SK-N-SH treated with all-trans-retinoic acid at 6 μM for 48 hours (cell line): ENCODE measurements at regions not wholly inside any gene's neighbourhood (a gene's known extent, or its start where the extent isn't known, plus 50 kb on each side); places are given as distances from the start of the nearest gene placed in this dataset.

ENCODE experiments used
- ARNTL ChIP-seq: fragments of 450-650 bp; formaldehyde crosslinking; IDR thresholded peaks from 2 replicates; pipeline ENCODE4 v1.5.0; 2020; ENCODE audit warnings: low read depth, mild to moderate bottlenecking, moderate library complexity, borderline replicate concordance
- GLIS3 ChIP-seq: fragments of 250-450 bp; sonication (Bioruptor Pico); IDR thresholded peaks from 2 replicates; pipeline ENCODE4 v1.5.0; 2020; ENCODE audit warnings: mild to moderate bottlenecking, moderate library complexity
- RARB ChIP-seq: fragments of 250-450 bp; sonication (Bioruptor Pico); IDR thresholded peaks from 2 replicates; pipeline ENCODE4 v1.8.0; 2021; ENCODE audit warnings: mild to moderate bottlenecking, moderate library complexity
- SNAI2 ChIP-seq: fragments of 250-450 bp; sonication (Bioruptor Pico); IDR thresholded peaks from 2 replicates; pipeline ENCODE4 v1.5.0; 2020; ENCODE audit warnings: mild to moderate bottlenecking, moderate library complexity
- TOX ChIP-seq: fragments of 250-450 bp; sonication (Bioruptor Pico); IDR thresholded peaks from 2 replicates; pipeline ENCODE4 v1.8.0; 2021; ENCODE audit warnings: mild to moderate bottlenecking, moderate library complexity, borderline replicate concordance
- TSHZ2 ChIP-seq: fragments of 250-450 bp; sonication (Bioruptor Pico); IDR thresholded peaks from 2 replicates; pipeline ENCODE4 v1.5.0; 2020; ENCODE audit warnings: mild to moderate bottlenecking, moderate library complexity
- ZNF565 ChIP-seq: fragments of 450-650 bp; formaldehyde crosslinking; conservative IDR thresholded peaks from 2 replicates; pipeline ENCODE4 v1.5.0; 2020; ENCODE audit warnings: low read depth, mild to moderate bottlenecking, moderate library complexity
- ZNF70 ChIP-seq: fragments of 450-650 bp; formaldehyde crosslinking; IDR thresholded peaks from 2 replicates; pipeline ENCODE4 v1.5.0; 2020; ENCODE audit warnings: mild to moderate bottlenecking, moderate library complexity

- TF ChIP-seq ZNF565: no peak
- TF ChIP-seq RARB (CRISPR knock-in tag): no peak
- no peak for TF ChIP-seq ZNF70 (CRISPR knock-in tag)
- no peak for TF ChIP-seq GLIS3 (CRISPR knock-in tag)
- no peak for TF ChIP-seq ARNTL (CRISPR knock-in tag)
- no peak for TF ChIP-seq TOX (CRISPR knock-in tag)
- TF ChIP-seq TSHZ2: no peak
- TF ChIP-seq SNAI2 (CRISPR knock-in tag): no peak
Measured at GRCh38 chr12:41930866-41931437, 213.7 kb downstream of the GXYLT1 start.
